Upper lobe of left lung (tissue), 4 donors: ENCODE measurements at regions not wholly inside any gene's neighbourhood (a gene's known extent, or its start where the extent isn't known, plus 50 kb on each side); places are given as distances from the start of the nearest gene placed in this dataset.

Experiments
- POLR2AphosphoS5 ChIP-seq, 2 donors: sonication (generic); formaldehyde crosslinking; IDR thresholded peaks; one replicate each; pipeline ENCODE4 v1.5.1; 2017; ENCODE audit warnings: antibody characterized with exemption in 2 of 2
- TF ChIP-seq, protein P1 (sequence below), 6 experiments: fragments of 450-650 bp in 4 of 6; fragments of 200-600 bp in 2 of 6; sonication (generic) in 2 of 6; IDR thresholded peaks; one replicate each; pipeline ENCODE4 v1.5.1; 2016 to 2019; ENCODE audit warnings: antibody characterized with exemption in 6 of 6

DNA sequence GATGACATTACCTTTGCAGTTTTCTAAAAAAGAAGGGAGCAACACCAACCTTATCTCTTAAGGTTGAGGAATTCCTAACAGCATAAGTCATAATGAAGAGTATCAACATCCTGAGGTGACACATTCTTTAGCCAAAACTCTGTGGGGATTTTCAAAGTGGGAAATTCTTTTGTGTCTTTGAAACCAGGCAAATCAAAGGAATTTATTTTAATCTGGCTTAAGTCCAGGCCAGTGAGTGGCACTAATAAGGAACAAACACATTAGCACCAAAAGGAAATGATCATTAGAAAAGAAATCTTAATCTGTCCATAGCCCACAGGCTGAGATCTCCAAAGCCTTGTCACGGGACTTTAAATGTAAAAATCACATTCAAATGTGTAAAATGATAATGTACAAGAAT, 110.1 kb downstream of the LARP7 start:
- TF ChIP-seq, protein P1, sequence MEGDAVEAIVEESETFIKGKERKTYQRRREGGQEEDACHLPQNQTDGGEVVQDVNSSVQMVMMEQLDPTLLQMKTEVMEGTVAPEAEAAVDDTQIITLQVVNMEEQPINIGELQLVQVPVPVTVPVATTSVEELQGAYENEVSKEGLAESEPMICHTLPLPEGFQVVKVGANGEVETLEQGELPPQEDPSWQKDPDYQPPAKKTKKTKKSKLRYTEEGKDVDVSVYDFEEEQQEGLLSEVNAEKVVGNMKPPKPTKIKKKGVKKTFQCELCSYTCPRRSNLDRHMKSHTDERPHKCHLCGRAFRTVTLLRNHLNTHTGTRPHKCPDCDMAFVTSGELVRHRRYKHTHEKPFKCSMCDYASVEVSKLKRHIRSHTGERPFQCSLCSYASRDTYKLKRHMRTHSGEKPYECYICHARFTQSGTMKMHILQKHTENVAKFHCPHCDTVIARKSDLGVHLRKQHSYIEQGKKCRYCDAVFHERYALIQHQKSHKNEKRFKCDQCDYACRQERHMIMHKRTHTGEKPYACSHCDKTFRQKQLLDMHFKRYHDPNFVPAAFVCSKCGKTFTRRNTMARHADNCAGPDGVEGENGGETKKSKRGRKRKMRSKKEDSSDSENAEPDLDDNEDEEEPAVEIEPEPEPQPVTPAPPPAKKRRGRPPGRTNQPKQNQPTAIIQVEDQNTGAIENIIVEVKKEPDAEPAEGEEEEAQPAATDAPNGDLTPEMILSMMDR (IDR thresholded peaks at IDR 0.05), result no peak
- no peak for TF ChIP-seq POLR2AphosphoS5 (IDR thresholded peaks at IDR 0.05)
